NCI-H1436 (cell line): ENCODE measurements at regions not wholly inside any gene's neighbourhood (a gene's known extent, or its start where the extent isn't known, plus 50 kb on each side); places are given as distances from the start of the nearest gene placed in this dataset.
"Not testable (repeated sequence)": the region's sequence is repeated elsewhere in the genome, so short reads cannot be mapped to it uniquely, and the experiment has no call there.

Experiments used
- DNase-seq: peaks from one replicate; lab custom pipeline; 2025; lab: John Stamatoyannopoulos, UW

DNA sequence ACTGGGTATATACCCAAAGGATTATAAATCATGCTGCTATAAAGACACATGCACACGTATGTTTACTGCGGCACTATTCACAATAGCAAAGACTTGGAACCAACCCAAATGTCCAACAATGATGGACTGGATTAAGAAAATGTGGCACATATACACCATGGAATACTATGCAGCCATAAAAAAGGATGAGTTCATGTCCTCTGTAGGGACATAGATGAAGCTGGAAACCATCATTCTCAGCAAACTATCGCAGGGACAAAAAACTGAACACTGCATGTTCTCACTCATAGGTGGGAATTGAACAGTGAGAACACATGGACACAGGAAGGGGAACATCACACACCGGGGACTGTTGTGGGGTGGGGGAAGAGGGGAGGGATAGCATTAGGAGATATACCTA is 1211.0 kb downstream of the FSCB start:
- DNase-seq: not testable (repeated sequence)

DNA sequence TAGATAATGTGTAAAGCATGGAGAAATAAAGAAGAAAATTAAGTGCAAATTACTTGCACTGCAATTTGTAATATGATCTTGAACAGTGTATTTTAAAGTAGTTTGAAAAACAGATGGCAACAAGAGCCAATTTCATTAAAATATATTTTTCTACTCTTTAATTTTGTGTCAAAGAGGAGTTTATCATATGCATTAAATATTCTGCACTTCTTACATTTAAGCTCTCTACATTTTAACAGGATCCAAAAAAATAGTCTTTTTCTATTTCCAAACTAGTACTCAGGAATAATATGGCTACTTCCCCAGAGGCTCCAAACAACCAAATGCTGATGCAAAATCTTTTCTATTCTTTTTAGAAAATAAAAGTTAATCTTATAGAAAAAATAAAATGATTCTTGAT is 1221.5 kb downstream of the FSCB start:
- no peak for DNase-seq

DNA sequence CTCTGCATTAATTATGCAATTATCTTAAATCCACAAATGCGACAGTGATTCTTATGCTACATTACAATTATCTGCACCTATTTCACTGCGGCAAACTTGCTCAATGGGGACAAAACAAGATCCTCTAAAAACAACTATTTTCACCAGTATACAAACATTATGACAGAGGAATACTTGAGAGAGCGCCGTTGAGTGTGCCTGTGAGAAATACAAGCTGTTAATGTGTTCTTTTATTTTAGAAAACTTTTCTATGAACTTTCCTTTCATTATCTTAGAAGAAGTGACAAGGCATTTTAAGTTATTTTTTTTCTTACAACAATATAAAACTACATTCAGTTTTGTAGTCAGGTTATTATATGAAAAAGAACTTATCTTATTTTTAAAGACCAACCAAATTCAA is 1247.0 kb downstream of the FSCB start:
- no peak for DNase-seq

DNA sequence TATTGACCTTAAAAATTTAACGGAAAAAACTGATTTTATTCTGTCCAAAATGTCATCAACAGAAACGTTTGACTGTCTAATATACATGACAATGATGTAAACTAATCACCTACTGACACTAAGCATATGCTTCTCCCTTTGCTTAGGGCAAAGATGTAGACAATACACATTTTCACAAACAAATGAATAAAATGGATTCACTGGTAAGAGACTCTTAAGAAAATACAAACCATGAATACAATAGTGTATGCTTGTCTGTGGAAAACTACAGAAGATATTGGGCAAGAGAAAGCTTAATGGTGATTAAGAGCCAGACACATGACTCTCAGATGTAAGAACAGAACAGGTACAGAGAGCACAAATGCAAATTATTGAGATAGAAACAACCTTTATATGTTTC is 1248.7 kb downstream of the FSCB start:
- no peak for DNase-seq

DNA sequence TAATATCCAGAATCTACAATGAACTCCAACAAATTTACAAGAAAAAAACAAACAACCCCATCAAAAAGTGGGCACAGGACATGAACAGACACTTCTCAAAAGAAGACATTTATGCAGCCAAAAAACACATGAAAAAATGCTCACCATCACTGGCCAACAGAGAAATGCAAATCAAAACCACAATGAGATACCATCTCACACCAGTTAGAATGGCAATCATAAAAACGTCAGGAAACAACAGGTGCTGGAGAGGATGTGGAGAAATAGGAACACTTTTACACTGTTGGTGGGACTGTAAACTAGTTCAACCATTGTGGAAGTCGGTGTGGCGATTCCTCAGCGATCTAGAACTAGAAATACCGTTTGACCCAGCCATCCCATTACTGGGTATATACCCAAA is 1250.1 kb downstream of the FSCB start:
- DNase-seq: not testable (repeated sequence)

DNA sequence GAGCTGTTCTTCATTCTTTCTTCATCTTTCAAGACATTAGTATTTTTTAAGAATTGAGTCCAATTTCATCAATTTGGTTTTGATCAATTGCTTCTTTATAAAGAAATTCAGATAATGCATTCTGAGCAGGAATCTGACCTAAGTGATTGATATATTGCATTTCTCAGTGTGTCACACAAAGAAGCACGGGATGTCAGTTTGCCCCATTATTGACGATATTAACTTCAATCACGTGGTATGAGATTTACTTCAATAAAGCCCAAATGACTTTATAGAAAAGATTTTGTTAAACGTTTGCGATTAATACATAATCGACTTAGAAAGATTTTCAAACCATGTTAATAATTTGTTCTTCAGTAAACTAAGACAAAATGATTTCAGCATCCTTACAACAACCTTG is 1254.2 kb downstream of the FSCB start:
- no peak for DNase-seq

DNA sequence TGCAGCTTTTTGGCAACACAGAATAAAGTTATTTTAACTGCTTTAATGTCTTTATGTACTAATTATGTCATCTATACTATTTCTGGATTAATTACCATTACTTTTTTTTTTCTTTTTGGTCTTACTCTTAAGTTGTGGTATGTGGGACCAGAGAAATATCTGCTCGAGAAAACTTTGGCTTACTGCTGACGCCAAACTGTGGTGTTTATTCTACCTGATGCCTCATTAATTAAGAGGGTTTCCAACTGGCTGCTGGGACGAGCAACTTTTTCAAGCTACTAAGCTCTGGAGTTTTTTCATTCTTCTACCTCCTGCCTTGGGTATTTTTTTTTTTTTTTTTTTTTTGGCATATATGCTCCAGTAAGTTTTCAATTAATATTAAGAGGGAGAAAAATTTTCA is 1257.5 kb downstream of the FSCB start:
- DNase-seq: no peak

DNA sequence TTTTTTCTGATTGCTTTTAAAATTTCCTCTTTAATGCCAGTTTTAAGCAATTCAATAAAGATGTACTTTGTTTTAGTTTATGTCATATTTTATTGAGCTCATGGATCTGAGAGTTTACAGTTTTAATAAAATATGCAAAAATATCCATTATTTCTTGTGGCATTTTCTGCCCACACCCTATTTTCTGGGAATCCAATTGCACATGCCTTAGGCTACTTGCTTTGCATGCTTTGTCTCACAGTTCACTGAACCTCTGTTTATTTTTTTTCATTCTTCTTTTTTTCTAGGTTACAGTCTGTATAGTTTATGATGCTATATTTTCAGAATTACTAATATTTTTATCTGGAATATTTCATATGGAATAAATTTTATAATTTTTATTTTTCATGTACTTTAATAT is 1258.0 kb downstream of the FSCB start:
- DNase-seq: no peak

DNA sequence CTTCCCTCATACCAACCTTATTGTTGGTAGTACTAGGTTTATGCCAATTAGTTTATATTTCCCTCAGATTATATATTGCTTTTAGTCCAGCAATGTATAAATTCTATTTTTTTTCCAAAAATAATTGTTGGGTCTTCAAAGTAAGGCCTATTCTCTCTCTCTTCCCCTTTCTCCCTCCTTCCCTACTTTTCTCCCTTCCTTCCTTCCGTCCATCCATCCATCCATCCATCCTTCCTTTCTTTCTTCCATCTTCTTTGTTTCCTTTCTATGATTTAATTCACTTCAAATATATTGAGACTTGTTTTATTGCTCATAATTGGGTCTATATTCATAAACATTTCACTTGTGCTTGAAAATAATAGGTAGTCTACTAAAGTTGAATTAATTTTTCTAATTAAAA is 1259.2 kb downstream of the FSCB start:
- DNase-seq: no peak

DNA sequence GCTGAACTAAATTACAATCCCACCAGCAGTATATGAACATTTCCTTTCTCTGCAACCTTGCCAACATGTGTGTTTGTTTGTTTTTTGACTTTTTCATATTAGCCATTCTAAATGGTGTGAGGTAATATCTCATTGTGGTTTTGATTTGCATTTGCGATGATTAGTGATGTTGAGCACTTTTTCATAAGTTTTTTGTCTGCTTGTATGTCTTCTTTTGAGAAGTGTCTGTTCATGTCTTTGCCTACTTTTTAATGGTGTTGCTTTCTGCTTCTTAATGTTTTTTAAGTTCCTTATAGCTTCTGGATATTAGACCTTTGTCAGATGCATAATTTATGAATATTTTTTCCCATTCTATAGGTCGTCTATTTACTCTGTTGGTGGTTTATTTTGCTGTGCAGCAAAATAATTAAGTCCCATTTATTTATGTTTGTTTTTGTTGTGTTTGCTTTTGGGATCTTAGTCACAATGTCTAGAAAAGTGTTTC is 1262.9 kb downstream of the FSCB start:
- no peak for DNase-seq

DNA sequence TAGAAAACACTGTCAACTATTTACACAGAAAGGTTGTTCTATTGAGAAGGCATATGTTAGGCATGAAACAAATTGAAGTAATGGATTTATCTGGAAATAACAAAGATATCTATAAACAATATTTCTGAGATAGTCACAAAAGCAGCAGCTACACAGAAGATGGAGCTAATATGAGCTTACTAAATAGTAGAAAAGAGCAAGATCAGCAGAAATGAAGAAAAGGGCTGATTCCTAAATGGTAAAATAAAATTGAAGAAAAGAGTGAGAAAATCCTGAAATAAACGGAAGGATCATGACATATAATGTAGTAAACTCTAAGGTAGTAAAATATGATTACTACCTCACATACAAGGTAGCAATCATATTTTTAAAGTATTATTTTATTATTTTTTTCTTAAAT is 1263.9 kb downstream of the FSCB start:
- no peak for DNase-seq

DNA sequence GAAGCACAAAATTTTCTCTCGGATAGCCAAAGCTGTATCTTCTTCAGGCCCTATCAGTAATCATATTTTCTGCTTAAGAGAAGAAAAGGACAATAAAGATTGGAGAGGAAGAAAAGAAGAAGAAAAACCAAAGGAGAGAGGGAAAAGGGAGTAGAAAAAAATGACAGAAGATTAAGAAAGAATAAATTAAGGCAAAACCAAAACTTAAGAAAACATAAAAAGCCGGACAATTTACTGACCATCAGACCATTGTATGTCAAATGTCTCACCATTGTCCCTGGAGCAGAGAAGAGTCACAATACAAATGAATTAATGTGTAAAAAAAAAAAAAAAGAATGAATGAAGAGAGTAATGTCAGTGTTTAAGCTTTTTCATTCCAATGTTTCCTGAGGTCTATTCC is 1274.8 kb downstream of the FSCB start:
- no peak for DNase-seq

DNA sequence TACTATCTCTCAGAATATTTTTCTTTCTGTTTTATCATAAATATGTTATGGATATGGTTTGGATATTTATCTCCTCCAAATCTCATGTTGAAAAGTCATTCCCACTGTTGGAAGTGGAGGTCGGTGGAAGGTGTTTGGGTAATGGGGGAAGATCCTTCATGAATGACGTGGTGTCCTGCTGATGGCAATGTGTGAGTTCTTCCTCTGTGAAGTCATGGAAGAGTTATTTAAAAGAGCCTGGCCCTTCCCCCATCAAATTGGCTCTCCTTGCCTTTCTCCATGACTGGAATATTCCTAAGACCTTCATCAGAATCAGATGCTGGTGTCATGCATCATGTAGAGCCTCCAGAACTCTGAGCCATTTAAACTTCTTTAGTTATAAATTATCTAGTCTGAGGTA is 1291.6 kb downstream of the FSCB start:
- no peak for DNase-seq

DNA sequence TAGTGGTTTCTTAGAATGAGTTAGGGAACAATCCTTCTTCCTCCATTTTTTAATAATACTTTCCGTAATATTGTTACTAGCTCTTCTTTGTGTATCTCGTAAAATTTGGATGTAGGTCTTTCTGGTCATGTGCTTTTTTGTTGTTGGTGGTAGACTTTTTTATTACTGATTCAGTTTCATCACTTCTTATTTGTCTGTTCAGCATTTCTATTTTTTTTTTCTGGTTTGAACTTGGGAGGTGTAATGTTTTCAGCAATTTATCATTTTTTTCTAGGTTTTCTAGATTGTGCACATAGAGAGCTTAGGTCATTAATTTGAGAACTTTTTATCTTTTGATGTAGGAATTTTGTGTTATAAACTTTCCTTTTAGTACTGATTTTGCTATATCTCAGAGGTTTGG is 1299.9 kb downstream of the FSCB start:
- DNase-seq: no peak

DNA sequence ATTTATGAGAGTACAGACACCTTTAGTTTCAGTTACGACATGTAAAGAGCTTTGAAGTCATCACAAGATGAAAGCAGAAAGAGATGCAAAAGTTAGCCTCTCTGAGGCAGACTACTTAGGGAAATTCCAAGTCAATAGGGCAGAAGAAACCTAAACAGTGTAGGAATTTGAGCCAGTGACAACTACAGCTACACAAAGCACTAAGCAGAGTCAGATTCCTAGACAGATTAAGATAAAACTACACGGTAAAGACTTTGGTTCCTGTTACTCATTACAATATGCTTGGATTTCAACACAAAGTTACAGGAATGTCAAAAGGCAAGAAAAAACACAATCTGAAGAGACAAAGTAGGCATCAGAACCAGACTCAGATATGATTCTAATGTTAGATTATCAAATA is 1302.3 kb downstream of the FSCB start:
- DNase-seq: no peak

DNA sequence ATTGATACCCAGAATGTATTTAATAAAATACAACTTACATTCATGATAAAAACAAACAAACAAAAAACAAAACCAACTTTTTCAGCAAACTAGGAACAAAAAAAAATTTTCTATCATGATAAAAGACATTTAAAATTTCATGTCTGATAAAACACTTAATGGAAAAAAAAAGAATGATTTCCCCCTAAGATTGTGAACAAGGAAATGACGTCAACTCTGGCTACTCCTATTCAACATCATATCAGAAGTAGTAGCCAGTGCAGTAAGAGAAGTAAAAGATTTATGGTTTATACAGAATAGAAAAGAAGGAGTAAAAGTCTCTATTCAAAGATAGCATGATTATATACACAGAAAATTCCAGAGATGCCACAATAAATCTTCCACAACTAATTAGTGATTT is 1306.6 kb downstream of the FSCB start:
- DNase-seq: no peak

DNA sequence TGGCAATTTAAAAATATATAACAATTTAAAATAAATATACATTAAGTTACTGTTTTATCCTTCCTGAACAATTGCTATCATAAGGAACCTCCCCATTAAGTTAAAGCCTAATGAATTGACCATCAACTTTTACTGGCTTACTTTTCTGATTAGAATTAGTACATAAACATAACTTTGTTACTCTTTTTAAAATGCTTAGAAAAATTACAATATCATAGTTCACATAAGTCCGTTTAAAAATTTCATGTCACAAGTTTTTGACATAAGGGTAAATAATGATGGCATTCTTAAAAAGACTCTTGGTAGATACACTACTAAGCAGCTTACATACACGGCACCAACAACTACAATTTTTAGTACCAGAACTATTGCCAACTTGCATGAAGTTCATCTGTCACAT is 1308.6 kb downstream of the FSCB start:
- no peak for DNase-seq

DNA sequence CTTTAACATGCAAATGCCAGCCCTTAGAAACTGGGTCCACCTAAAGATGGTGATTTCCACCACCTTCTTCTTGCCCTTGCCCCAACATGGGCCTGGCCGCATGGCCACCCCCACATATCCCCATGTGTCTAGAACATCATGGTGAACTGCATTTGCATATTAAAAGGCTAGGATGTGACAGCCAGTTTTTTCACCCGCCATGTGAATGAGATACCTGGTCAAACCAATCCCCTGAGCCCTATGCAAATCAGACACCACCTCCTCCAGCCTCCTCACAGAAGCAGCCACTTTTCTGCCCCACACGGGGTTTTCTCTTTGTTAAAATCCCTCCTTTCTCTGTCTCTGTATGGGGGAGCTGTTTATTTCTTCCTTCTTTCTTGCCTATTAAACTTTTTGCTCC is 1322.5 kb downstream of the FSCB start:
- DNase-seq: no peak

DNA sequence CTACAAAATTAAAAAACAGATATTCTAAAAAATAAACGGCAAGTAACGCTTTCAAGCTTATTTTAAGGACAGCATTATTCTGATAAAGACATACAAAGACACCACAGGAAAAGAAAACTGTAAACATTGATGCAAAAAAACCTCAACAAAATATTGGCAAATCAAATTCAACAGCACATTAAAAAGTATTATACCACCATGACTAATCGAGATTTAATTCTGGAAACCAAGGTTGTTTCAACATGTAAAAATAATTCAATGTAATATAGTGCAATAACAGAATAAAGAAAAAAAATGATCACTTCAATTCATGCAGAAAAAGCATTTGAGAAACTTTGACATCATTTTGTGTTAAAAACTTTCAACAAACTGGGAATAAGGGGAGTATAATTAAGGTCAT is 1323.2 kb downstream of the FSCB start:
- no peak for DNase-seq

DNA sequence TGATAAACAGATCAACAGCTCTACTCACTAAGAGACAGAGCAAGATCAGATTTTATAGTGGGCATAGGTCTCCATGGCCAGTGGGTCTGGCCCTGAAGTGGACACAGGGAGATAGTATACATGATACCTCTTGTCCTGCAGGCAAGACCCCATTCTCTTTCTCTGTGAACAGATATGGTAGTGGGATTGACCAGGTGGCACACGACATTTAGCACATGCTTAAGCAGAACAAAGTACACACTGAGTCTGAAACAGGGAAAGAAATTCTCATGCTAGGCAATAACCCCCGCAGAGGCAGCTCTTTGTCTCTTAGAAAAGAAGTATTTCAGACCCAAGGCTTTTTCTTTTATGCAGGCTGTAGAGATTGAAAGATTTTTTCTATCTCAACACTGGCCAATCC is 1331.2 kb downstream of the FSCB start:
- DNase-seq: no peak

DNA sequence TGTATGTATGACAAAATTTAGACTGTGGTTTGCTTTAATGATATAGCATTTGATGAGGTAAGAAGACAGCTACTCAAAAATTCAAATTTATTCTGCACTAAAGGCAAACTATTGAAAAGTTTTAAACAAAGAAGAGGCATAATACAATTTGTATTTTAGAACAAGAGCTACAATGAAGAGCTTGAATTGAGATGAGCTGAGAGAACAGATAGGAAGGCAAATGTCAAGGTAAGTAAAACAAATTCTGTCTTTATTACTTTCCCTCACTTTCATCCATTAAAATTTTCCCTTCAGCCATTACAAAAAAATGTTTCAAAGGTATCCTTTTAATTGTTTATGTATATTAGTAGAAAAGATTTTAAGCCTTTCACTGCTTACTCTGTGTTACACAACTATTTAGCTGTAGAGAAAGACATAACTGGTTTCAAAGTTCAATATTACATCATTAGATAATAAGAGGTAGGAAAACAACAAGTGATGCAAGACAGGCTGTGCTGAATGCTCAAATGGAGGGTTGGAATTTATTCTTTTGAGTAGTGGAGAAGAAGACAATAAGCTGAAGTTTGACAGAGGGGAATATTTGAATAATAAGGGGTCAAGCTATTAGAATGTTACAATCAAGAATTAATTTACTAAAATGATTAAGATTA is 1334.1 kb downstream of the FSCB start:
- DNase-seq: no peak

DNA sequence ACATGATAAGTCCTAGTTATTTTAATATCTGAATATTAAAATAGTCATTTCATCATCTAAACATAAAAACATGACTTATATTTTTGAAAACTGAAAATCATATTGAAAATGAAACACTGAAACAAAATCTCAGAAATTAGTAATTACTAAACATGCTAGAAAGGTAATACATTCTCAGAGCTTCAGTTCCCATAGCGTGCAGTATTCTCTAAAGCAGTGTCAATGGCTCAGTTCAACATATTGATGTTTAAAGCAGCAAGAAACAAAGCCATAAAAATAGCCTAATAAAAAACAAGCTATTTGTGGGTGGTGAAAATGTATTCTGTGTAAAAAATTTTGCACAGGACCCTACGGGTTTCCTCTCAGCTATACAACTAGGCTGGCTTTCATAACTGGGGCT is 1337.4 kb downstream of the FSCB start:
- DNase-seq: no peak

DNA sequence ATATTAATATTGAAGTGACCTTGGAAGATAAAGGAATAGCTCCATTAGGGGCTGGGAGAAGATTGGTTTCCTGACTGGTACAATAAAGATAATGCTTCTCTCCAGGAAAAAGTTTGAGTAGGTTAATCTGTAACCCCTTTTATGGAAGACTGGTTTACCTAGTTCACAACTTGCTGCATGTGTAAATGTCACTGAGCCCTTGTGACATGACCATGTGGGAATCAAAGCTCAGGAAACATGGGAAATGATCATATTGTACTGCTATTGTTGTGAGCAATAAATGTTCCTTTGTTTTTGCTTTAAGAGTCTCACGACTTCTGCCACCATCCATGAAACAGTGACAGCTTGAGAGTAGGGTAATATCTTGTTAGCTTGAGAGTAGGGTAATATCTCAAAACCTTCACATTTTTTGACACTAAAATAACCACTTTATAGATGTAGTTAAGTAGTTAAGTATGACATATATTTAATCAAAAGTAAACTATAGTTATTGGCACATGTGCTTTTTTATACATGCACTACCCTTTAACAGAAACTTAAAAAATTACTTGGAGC is 1338.6 kb downstream of the FSCB start:
- no peak for DNase-seq

DNA sequence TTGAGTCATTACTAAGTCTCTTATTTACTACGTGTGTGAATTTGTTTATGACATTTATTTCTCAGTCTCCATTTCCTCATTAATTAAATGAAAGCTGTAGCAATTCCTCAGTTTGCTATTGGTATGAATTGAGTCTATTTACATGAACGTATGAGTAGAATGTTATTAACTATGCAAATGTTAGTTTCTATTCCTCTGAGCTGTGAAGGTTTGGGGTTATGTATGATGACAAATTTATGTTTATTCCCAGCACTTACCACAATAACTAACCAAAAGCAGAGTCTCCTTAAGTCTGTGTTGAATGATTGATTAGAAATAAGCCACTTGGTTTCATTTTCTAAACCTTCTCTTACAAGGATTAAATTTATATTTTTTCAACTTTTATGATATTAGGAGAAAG is 1340.9 kb downstream of the FSCB start:
- DNase-seq: no peak
